Esophagus squamous epithelium (tissue), 4 donors: ENCODE measurements at regions not wholly inside any gene's neighbourhood (a gene's known extent, or its start where the extent isn't known, plus 50 kb on each side); places are given as distances from the start of the nearest gene placed in this dataset.

ENCODE experiments used
- POLR2A ChIP-seq, 4 donors: fragments of 450-650 bp; IDR thresholded peaks; one replicate each; pipeline ENCODE4 v1.6.1; 2017; ENCODE audit warnings: antibody characterized with exemption in 4 of 4, mild to moderate bottlenecking in 4 of 4, moderate library complexity in 3 of 4
- TF ChIP-seq, protein P1 (sequence below), 6 experiments: fragments of 450-650 bp in 4 of 6; fragments of 200-600 bp in 2 of 6; sonication (generic) in 2 of 6; IDR thresholded peaks; one replicate each; pipeline ENCODE4 v1.5.1; 2016 to 2019; ENCODE audit warnings: antibody characterized with exemption in 6 of 6, mild to moderate bottlenecking in 4 of 6, moderate library complexity in 4 of 6

DNA sequence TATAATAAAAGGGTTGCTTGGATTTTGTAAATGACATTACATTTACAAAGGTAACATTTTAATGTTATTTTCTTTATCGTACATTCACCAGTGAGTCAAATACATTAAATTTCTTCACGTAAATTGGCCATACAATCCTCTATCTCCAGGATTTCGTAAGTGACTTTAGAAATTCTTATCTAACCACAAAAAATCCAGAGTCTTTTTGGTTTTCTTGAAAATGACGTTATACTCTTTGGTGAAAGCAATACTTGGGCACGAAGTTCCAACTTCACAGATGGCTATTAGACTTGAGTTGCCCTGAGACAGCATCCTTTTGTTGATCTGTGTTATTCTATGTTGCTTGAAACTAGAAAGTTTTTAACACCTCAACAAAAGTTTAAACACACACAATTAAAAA is 87.4 kb upstream of the CDH10 start:
- TF ChIP-seq, protein P1, sequence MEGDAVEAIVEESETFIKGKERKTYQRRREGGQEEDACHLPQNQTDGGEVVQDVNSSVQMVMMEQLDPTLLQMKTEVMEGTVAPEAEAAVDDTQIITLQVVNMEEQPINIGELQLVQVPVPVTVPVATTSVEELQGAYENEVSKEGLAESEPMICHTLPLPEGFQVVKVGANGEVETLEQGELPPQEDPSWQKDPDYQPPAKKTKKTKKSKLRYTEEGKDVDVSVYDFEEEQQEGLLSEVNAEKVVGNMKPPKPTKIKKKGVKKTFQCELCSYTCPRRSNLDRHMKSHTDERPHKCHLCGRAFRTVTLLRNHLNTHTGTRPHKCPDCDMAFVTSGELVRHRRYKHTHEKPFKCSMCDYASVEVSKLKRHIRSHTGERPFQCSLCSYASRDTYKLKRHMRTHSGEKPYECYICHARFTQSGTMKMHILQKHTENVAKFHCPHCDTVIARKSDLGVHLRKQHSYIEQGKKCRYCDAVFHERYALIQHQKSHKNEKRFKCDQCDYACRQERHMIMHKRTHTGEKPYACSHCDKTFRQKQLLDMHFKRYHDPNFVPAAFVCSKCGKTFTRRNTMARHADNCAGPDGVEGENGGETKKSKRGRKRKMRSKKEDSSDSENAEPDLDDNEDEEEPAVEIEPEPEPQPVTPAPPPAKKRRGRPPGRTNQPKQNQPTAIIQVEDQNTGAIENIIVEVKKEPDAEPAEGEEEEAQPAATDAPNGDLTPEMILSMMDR (IDR thresholded peaks at IDR 0.05), result no peak
- TF ChIP-seq POLR2A (IDR thresholded peaks at IDR 0.05), result no peak
